ENCODE measurements at regions not wholly inside any gene's neighbourhood (a gene's known extent, or its start where the extent isn't known, plus 50 kb on each side); places are given as distances from the start of the nearest gene placed in this dataset.

- no peak overlapping the region for H3K27ac ChIP-seq
- no peak overlapping the region for H3K4me3 ChIP-seq
Measured at GRCh38 chr3:17972959-17973906, 230.8 kb upstream of the TBC1D5 start.

- Histone ChIP-seq H3K4me3 (no peak overlapping the region), H3K27ac (no peak overlapping the region)
Measured at GRCh38 chr3:17972476-17972875, 230.0 kb upstream of the TBC1D5 start.

- Histone ChIP-seq H3K27ac (no peak overlapping the region), H3K4me3 (no peak overlapping the region)
Measured at GRCh38 chr3:17972030-17972429, 229.6 kb upstream of the TBC1D5 start.

GRCh38 chr3:17969985-17970568, 227.6 kb upstream of the TBC1D5 start:
- Histone ChIP-seq H3K4me3 (no peak overlapping the region), H3K27ac (no peak overlapping the region)

- no peak overlapping the region for H3K27ac ChIP-seq
- H3K4me3 ChIP-seq: no peak overlapping the region
Measured at GRCh38 chr3:17969244-17969643, 226.8 kb upstream of the TBC1D5 start.

GRCh38 chr3:17967953-17968607, 225.6 kb upstream of the TBC1D5 start:
- no peak overlapping the region for H3K27ac ChIP-seq
- H3K4me3 ChIP-seq: no peak overlapping the region

GRCh38 chr3:17967111-17967510, 224.7 kb upstream of the TBC1D5 start:
- Histone ChIP-seq H3K27ac (no peak overlapping the region), H3K4me3 (no peak overlapping the region)

GRCh38 chr3:17965331-17965730, 222.9 kb upstream of the TBC1D5 start:
- Histone ChIP-seq H3K4me3 (no peak overlapping the region), H3K27ac (no peak overlapping the region)

GRCh38 chr3:17964108-17964507, 221.7 kb upstream of the TBC1D5 start:
- Histone ChIP-seq H3K27ac (no peak overlapping the region), H3K4me3 (no peak overlapping the region)

GRCh38 chr3:17955411-17955810, 213.0 kb upstream of the TBC1D5 start:
- Histone ChIP-seq H3K4me3 (no peak overlapping the region), H3K27ac (no peak overlapping the region)

GRCh38 chr3:17954801-17955200, 212.4 kb upstream of the TBC1D5 start:
- no peak overlapping the region for H3K27ac ChIP-seq
- H3K4me3 ChIP-seq: no peak overlapping the region

GRCh38 chr3:17951241-17951640, 208.8 kb upstream of the TBC1D5 start:
- Histone ChIP-seq H3K27ac (no peak overlapping the region), H3K4me3 (no peak overlapping the region)

- Histone ChIP-seq H3K27ac (no peak overlapping the region), H3K4me3 (no peak overlapping the region)
Measured at GRCh38 chr3:17949101-17949500, 206.7 kb upstream of the TBC1D5 start.

GRCh38 chr3:17947833-17948232, 205.4 kb upstream of the TBC1D5 start:
- Histone ChIP-seq H3K27ac (no peak overlapping the region), H3K4me3 (no peak overlapping the region)

GRCh38 chr3:17946619-17947018, 204.2 kb upstream of the TBC1D5 start:
- no peak overlapping the region for H3K27ac ChIP-seq
- H3K4me3 ChIP-seq: no peak overlapping the region

- no peak overlapping the region for H3K27ac ChIP-seq
- H3K4me3 ChIP-seq: no peak overlapping the region
Measured at GRCh38 chr3:17945799-17946399, 203.5 kb upstream of the TBC1D5 start.

- Histone ChIP-seq H3K4me3 (no peak overlapping the region), H3K27ac (peak overlapping the region in 1 of 21 experiments; percentile 12)
Measured at GRCh38 chr3:17945018-17945798, 202.8 kb upstream of the TBC1D5 start.

GRCh38 chr3:17942856-17943255, 200.4 kb upstream of the TBC1D5 start:
- H3K27ac ChIP-seq: no peak overlapping the region
- no peak overlapping the region for H3K4me3 ChIP-seq

GRCh38 chr3:17941766-17942165, 199.3 kb upstream of the TBC1D5 start:
- no peak overlapping the region for H3K27ac ChIP-seq
- H3K4me3 ChIP-seq: no peak overlapping the region

GRCh38 chr3:17941152-17941551, 198.7 kb upstream of the TBC1D5 start:
- Histone ChIP-seq H3K27ac (peak overlapping the region in 1 of 21 experiments; percentile 44), H3K4me3 (no peak overlapping the region)
